Karpas-422 (cell line): ENCODE measurements at regions not wholly inside any gene's neighbourhood (a gene's known extent, or its start where the extent isn't known, plus 50 kb on each side); places are given as distances from the start of the nearest gene placed in this dataset.

Experiments
- DNase-seq: peaks from one replicate; pipeline ENCODE4 v3.0.0-alpha.2; 2015
- H2AFZ ChIP-seq: fragments of 200-600 bp; sonication (generic); 2 replicates; pipeline ENCODE4 v1.6.1; 2014; ENCODE audit warnings: antibody characterized with exemption, low read length, mixed read lengths
- H3K27ac ChIP-seq: fragments of 200-600 bp; sonication (generic); 2 replicates; pipeline ENCODE4 v1.5.1; 2014; ENCODE audit warnings: mild to moderate bottlenecking, low read length, moderate library complexity
- H3K27me3 ChIP-seq: fragments of 200-600 bp; sonication (generic); 2 replicates; pipeline ENCODE4 v1.6.1; 2014; ENCODE audit warnings: low read length, mixed read lengths
- H3K36me3 ChIP-seq: fragments of 200-600 bp; sonication (generic); 2 replicates; pipeline ENCODE4 v1.6.1; 2014; ENCODE audit warnings: low read length, mixed read lengths; ENCODE audit not compliant: insufficient read depth
- H3K4me1 ChIP-seq: fragments of 200-600 bp; sonication (generic); 2 replicates; pipeline ENCODE4 v1.6.1; 2014; ENCODE audit warnings: mild to moderate bottlenecking, low read length, mixed read lengths
- H3K4me2 ChIP-seq: fragments of 200-600 bp; sonication (generic); 2 replicates; pipeline ENCODE4 v1.6.1; 2014; ENCODE audit warnings: low read length, low read depth, mild to moderate bottlenecking; ENCODE audit not compliant: poor library complexity, severe bottlenecking
- H3K4me3 ChIP-seq: fragments of 200-600 bp; sonication (generic); 2 replicates; pipeline ENCODE4 v1.5.1; 2014; ENCODE audit warnings: mild to moderate bottlenecking, antibody characterized with exemption, low read length, mixed read lengths
- H3K79me2 ChIP-seq: fragments of 200-600 bp; sonication (generic); 2 replicates; pipeline ENCODE4 v1.6.1; 2014; ENCODE audit warnings: mild to moderate bottlenecking, low read length, mixed read lengths
- H3K9ac ChIP-seq: fragments of 200-600 bp; sonication (generic); 2 replicates; pipeline ENCODE4 v1.6.0; 2014; ENCODE audit warnings: low read length
- H3K9me2 ChIP-seq: fragments of 200-600 bp; sonication (generic), shearing (Covaris generic); replicated peaks from 2 replicates; pipeline ENCODE4 v1.6.0; 2014; ENCODE audit warnings: mild to moderate bottlenecking, low read length, moderate library complexity; ENCODE audit not compliant: insufficient read depth
- H3K9me3 ChIP-seq: fragments of 300-700, 200-600 bp; sonication (generic); 2 replicates; pipeline ENCODE4 v1.6.1; 2014; ENCODE audit warnings: low read length, mixed read lengths
- H4K20me1 ChIP-seq: fragments of 200-600 bp; sonication (generic); 2 replicates; pipeline ENCODE4 v1.6.1; 2014; ENCODE audit warnings: mild to moderate bottlenecking, antibody characterized with exemption, low read length, low read depth; ENCODE audit not compliant: insufficient read depth

GRCh38 chr2:4947911-4948310, 744.3 kb upstream of the SOX11 start:
- Histone ChIP-seq H3K27ac (no peak overlapping the region), H3K79me2 (no peaks in the 10 kb centered on the region), H2AFZ (no peak overlapping the region), H3K36me3 (no peaks in the 10 kb centered on the region), H3K4me2 (no peak overlapping the region), H3K4me1 (no peaks in the 10 kb centered on the region), H3K27me3 (no peaks in the 10 kb centered on the region), H3K9me3 (no peaks in the 10 kb centered on the region), H3K9me2 (no peaks in the 10 kb centered on the region; the same call in 1 of the 2 replicates), H3K9ac (no peak overlapping the region), H4K20me1 (no peaks in the 10 kb centered on the region), H3K4me3 (no peak overlapping the region)
- DNase-seq, result no peak

GRCh38 chr2:4951368-4951767, 740.8 kb upstream of the SOX11 start:
- DNase-seq, result no peak
- no peak overlapping the region for H3K9ac ChIP-seq
- no peaks in the 10 kb centered on the region for H3K9me3 ChIP-seq
- H3K36me3 ChIP-seq, result no peaks in the 10 kb centered on the region
- H3K79me2 ChIP-seq, result no peaks in the 10 kb centered on the region
- no peak overlapping the region for H3K4me2 ChIP-seq
- H3K9me2 ChIP-seq, result no peaks in the 10 kb centered on the region; the same call in 1 of the 2 replicates
- no peak overlapping the region for H3K27ac ChIP-seq
- H3K4me3 ChIP-seq, result no peak overlapping the region
- no peaks in the 10 kb centered on the region for H4K20me1 ChIP-seq
- H2AFZ ChIP-seq, result no peak overlapping the region
- no peaks in the 10 kb centered on the region for H3K27me3 ChIP-seq
- H3K4me1 ChIP-seq, result no peaks in the 10 kb centered on the region

- Histone ChIP-seq H3K9me2 (no peaks in the 10 kb centered on the region), H3K36me3 (no peaks in the 10 kb centered on the region), H2AFZ (no peak overlapping the region), H3K9me3 (no peaks in the 10 kb centered on the region), H3K4me2 (no peak overlapping the region), H3K79me2 (no peaks in the 10 kb centered on the region), H3K4me3 (no peak overlapping the region), H3K27ac (no peak overlapping the region), H3K9ac (no peak overlapping the region), H4K20me1 (no peaks in the 10 kb centered on the region), H3K4me1 (no peaks in the 10 kb centered on the region), H3K27me3 (no peaks in the 10 kb centered on the region)
- no peak for DNase-seq
These were observed 733.0 kb upstream of the SOX11 start for GRCh38 chr2:4959219-4959618.

- H4K20me1 ChIP-seq, result no peaks in the 10 kb centered on the region
- no peak overlapping the region for H3K9ac ChIP-seq
These were observed 729.8 kb upstream of the SOX11 start for GRCh38 chr2:4962419-4962818.

GRCh38 chr2:4963106-4963505, 729.1 kb upstream of the SOX11 start:
- no peak for DNase-seq
- no peaks in the 10 kb centered on the region for H3K4me1 ChIP-seq
- no peak overlapping the region for H3K4me2 ChIP-seq
- no peak overlapping the region for H3K27ac ChIP-seq
- no peak overlapping the region for H3K4me3 ChIP-seq
- H3K9me2 ChIP-seq, result no peaks in the 10 kb centered on the region
- H3K79me2 ChIP-seq, result no peaks in the 10 kb centered on the region
- H3K9me3 ChIP-seq, result no peaks in the 10 kb centered on the region
- H4K20me1 ChIP-seq, result no peaks in the 10 kb centered on the region
- no peak overlapping the region for H3K9ac ChIP-seq
- H3K27me3 ChIP-seq, result no peaks in the 10 kb centered on the region
- no peaks in the 10 kb centered on the region for H3K36me3 ChIP-seq
- no peak overlapping the region for H2AFZ ChIP-seq

More at GRCh38 chr2:4962419-4962818, 729.8 kb upstream of the SOX11 start:
- no peaks in the 10 kb centered on the region for H3K36me3 ChIP-seq
- H3K4me3 ChIP-seq, result no peak overlapping the region
- H3K9me3 ChIP-seq, result no peaks in the 10 kb centered on the region
- no peak overlapping the region for H3K4me2 ChIP-seq
- no peak overlapping the region for H2AFZ ChIP-seq
- H3K27me3 ChIP-seq, result no peaks in the 10 kb centered on the region
- no peak for DNase-seq
- H3K79me2 ChIP-seq, result no peaks in the 10 kb centered on the region
- no peaks in the 10 kb centered on the region for H3K9me2 ChIP-seq
- H3K27ac ChIP-seq, result no peak overlapping the region
- H3K4me1 ChIP-seq, result no peaks in the 10 kb centered on the region

- H3K4me1 ChIP-seq, result no peaks in the 10 kb centered on the region
- no peak overlapping the region for H3K9ac ChIP-seq
- no peak overlapping the region for H3K4me2 ChIP-seq
- H2AFZ ChIP-seq, result no peak overlapping the region
- no peaks in the 10 kb centered on the region for H3K36me3 ChIP-seq
- no peak overlapping the region for H3K27ac ChIP-seq
- H3K4me3 ChIP-seq, result no peak overlapping the region
- no peaks in the 10 kb centered on the region for H3K9me2 ChIP-seq
- H3K27me3 ChIP-seq, result no peaks in the 10 kb centered on the region
- no peaks in the 10 kb centered on the region for H3K79me2 ChIP-seq
- no peaks in the 10 kb centered on the region for H4K20me1 ChIP-seq
- DNase-seq, result no peak
- H3K9me3 ChIP-seq, result no peaks in the 10 kb centered on the region
These were observed 728.1 kb upstream of the SOX11 start for GRCh38 chr2:4964001-4964540.

GRCh38 chr2:4964579-4964978, 727.6 kb upstream of the SOX11 start:
- no peak overlapping the region for H3K27ac ChIP-seq
- no peaks in the 10 kb centered on the region for H4K20me1 ChIP-seq
- no peaks in the 10 kb centered on the region for H3K27me3 ChIP-seq
- no peak overlapping the region for H3K9ac ChIP-seq
- no peaks in the 10 kb centered on the region for H3K36me3 ChIP-seq
- H3K79me2 ChIP-seq, result no peaks in the 10 kb centered on the region
- H3K4me2 ChIP-seq, result no peak overlapping the region
- no peaks in the 10 kb centered on the region for H3K9me3 ChIP-seq
- H2AFZ ChIP-seq, result no peak overlapping the region
- no peak for DNase-seq
- H3K4me3 ChIP-seq, result no peak overlapping the region
- H3K9me2 ChIP-seq, result no peaks in the 10 kb centered on the region
- H3K4me1 ChIP-seq, result no peaks in the 10 kb centered on the region

- H3K4me1 ChIP-seq, result no peaks in the 10 kb centered on the region
- H3K36me3 ChIP-seq, result no peaks in the 10 kb centered on the region
- no peak overlapping the region for H3K4me3 ChIP-seq
- H3K9me3 ChIP-seq, result no peaks in the 10 kb centered on the region
- no peaks in the 10 kb centered on the region for H3K9me2 ChIP-seq
- H4K20me1 ChIP-seq, result no peaks in the 10 kb centered on the region
- no peak overlapping the region for H3K9ac ChIP-seq
- H3K27ac ChIP-seq, result no peak overlapping the region
- H2AFZ ChIP-seq, result no peak overlapping the region
- no peaks in the 10 kb centered on the region for H3K27me3 ChIP-seq
- no peaks in the 10 kb centered on the region for H3K79me2 ChIP-seq
- no peak for DNase-seq
- H3K4me2 ChIP-seq, result no peak overlapping the region
These were observed 726.4 kb upstream of the SOX11 start for GRCh38 chr2:4965556-4966320.
